ENCODE measurements at regions not wholly inside any gene's neighbourhood (a gene's known extent, or its start where the extent isn't known, plus 50 kb on each side); places are given as distances from the start of the nearest gene placed in this dataset.

DNA sequence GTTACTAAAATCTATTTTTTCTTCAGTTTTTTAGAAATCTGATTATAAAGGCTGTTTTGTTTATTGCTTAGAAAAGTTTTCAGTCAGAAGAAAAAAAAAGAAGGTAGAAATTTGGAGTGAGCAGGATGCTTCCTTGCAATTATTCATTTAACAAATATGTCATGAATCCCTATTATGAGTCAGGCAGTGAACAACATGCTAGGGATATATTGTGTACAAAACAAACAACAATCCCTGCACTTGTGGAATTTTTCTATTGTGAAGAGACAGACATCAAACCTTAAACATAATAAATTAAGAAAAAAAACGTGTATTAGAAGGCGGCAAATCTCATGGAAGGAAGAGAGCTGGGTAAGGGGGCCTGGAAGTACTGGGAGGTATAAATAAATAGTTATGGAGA is 664.1 kb upstream of the CAMK1G start:
- H3K4me1 ChIP-seq (ENCODE audit: insufficient read depth, poor library complexity, severe bottlenecking), result peaks cover 23% of the 10 kb centered on the region
- peak; percentile 81 for ATAC-seq (ENCODE audit: low read depth)
- H3K27ac ChIP-seq (ENCODE audit: poor library complexity, severe bottlenecking), result peak overlapping the region; percentile 53

DNA sequence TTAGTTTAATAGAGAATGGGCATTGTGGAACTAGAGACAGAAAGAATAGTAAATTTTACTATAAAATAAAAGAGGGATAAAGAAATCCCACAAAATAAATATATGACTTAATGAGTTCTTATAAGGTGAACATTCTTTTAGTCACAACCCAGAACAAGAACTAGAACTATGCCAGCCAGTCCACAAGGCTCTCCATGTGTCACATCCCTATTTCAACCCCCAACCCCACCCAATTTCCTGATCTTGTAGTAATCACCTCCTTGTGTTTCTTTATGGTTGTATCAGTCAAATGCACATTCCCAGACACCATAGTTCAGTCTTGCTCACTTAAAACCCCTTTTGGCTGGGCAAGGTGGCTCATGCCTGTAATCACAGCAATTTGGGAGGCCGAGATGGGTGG is 662.3 kb upstream of the CAMK1G start:
- ATAC-seq (ENCODE audit: low read depth) (no peak), DNase-seq (ENCODE audit: low spot score) (no peak)
- Histone ChIP-seq H3K9me3 (ENCODE audit: severe bottlenecking) (no peaks in the 10 kb centered on the region), H3K4me1 (ENCODE audit: insufficient read depth, poor library complexity, severe bottlenecking) (peaks cover 23% of the 10 kb centered on the region), H3K27me3 (ENCODE audit: insufficient read depth, poor library complexity, severe bottlenecking) (no peaks in the 10 kb centered on the region), H3K27ac (ENCODE audit: poor library complexity, severe bottlenecking) (peak overlapping the region; percentile 53), H3K4me3 (ENCODE audit: severe bottlenecking) (no peak overlapping the region), H3K36me3 (ENCODE audit: low read depth) (no peaks in the 10 kb centered on the region)
- TF ChIP-seq, protein P1, sequence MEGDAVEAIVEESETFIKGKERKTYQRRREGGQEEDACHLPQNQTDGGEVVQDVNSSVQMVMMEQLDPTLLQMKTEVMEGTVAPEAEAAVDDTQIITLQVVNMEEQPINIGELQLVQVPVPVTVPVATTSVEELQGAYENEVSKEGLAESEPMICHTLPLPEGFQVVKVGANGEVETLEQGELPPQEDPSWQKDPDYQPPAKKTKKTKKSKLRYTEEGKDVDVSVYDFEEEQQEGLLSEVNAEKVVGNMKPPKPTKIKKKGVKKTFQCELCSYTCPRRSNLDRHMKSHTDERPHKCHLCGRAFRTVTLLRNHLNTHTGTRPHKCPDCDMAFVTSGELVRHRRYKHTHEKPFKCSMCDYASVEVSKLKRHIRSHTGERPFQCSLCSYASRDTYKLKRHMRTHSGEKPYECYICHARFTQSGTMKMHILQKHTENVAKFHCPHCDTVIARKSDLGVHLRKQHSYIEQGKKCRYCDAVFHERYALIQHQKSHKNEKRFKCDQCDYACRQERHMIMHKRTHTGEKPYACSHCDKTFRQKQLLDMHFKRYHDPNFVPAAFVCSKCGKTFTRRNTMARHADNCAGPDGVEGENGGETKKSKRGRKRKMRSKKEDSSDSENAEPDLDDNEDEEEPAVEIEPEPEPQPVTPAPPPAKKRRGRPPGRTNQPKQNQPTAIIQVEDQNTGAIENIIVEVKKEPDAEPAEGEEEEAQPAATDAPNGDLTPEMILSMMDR (IDR thresholded peaks at IDR 0.05; ENCODE audit: poor library complexity, severe bottlenecking), result no peak

More for the DNA sequence above, 664.1 kb upstream of the CAMK1G start:
- Histone ChIP-seq H3K27me3 (ENCODE audit: insufficient read depth, poor library complexity, severe bottlenecking) (no peaks in the 10 kb centered on the region), H3K4me3 (ENCODE audit: severe bottlenecking) (no peak overlapping the region), H3K36me3 (ENCODE audit: low read depth) (no peaks in the 10 kb centered on the region), H3K9me3 (ENCODE audit: severe bottlenecking) (no peaks in the 10 kb centered on the region)
- DNase-seq (ENCODE audit: low spot score), result no peak
- TF ChIP-seq, protein P1 (IDR thresholded peaks at IDR 0.05; ENCODE audit: poor library complexity, severe bottlenecking), result no peak

DNA sequence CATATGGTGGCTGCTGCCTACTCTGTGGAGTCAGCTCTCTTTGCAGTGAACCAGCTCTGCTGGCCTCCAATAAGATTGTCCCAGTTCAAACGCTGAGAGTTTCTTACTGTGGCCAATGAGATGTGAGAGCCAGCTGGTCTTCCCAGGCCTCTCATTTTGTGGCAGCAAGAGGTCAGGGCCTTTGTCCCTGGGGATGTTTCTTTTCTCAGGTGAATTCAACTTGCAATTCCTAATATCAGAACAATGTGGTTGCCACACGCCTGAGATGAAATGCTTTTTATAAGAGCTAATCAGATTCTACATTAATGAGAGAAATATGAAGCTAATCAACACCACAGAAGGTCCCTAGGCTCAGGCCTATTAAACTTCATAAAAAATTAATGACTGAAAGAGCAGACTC is 660.1 kb upstream of the CAMK1G start:
- ATAC-seq (ENCODE audit: low read depth), result no peak
- TF ChIP-seq, protein P1 (IDR thresholded peaks at IDR 0.05; ENCODE audit: poor library complexity, severe bottlenecking), result no peak

DNA sequence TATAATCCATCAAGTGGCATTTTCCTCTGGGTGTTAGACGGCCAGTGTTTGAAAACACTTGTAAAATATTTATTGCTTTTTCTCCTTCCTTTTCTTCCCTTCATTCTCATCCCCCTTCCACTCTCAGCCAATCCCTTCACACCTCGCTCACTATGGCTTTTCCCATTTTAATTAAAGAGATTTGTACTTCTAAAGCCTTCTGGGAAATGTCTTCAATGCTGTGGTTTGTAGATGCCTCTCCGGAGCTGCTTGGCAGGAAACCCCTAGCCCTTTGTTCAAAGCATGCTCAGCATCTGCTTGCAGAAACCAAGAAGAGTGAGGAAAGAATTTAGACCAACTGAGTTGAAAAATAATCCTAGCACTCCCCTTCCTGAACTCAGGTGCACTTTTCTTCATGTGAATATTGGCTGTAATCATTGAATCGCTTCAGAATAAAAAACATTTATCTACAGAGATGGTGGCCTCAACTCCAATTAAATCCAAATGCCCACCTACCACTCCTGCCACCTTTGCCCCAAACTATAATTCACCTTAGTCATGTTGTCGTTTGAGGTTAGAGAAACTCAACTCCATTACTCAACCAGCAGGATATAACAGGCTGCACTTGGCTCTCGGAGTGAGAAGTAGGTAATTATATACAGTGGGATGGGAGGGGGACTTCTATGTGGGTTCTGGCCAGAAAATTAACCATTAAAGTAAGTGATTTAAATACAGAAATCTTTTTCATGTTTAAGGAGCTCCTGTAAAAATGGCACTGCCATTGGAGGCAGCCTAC is 659.4 kb upstream of the CAMK1G start:
- no peaks in the 10 kb centered on the region for H3K9me3 ChIP-seq (ENCODE audit: severe bottlenecking)
- no peak overlapping the region for H3K27ac ChIP-seq (ENCODE audit: poor library complexity, severe bottlenecking)
- no peak for DNase-seq (ENCODE audit: low spot score)
- no peaks in the 10 kb centered on the region for H3K36me3 ChIP-seq (ENCODE audit: low read depth)
- no peaks in the 10 kb centered on the region for H3K27me3 ChIP-seq (ENCODE audit: insufficient read depth, poor library complexity, severe bottlenecking)
- H3K4me3 ChIP-seq (ENCODE audit: severe bottlenecking), result no peak overlapping the region
- no peak for ATAC-seq (ENCODE audit: low read depth)
- H3K4me1 ChIP-seq (ENCODE audit: insufficient read depth, poor library complexity, severe bottlenecking), result peaks cover 6% of the 10 kb centered on the region
- TF ChIP-seq, protein P1 (IDR thresholded peaks at IDR 0.05; ENCODE audit: poor library complexity, severe bottlenecking), result no peak

More for the DNA sequence above, 660.1 kb upstream of the CAMK1G start:
- Histone ChIP-seq H3K4me3 (ENCODE audit: severe bottlenecking) (no peak overlapping the region), H3K27me3 (ENCODE audit: insufficient read depth, poor library complexity, severe bottlenecking) (no peaks in the 10 kb centered on the region), H3K4me1 (ENCODE audit: insufficient read depth, poor library complexity, severe bottlenecking) (peaks cover 12% of the 10 kb centered on the region), H3K36me3 (ENCODE audit: low read depth) (no peaks in the 10 kb centered on the region), H3K27ac (ENCODE audit: poor library complexity, severe bottlenecking) (no peak overlapping the region), H3K9me3 (ENCODE audit: severe bottlenecking) (no peaks in the 10 kb centered on the region)
- no peak for DNase-seq (ENCODE audit: low spot score)

DNA sequence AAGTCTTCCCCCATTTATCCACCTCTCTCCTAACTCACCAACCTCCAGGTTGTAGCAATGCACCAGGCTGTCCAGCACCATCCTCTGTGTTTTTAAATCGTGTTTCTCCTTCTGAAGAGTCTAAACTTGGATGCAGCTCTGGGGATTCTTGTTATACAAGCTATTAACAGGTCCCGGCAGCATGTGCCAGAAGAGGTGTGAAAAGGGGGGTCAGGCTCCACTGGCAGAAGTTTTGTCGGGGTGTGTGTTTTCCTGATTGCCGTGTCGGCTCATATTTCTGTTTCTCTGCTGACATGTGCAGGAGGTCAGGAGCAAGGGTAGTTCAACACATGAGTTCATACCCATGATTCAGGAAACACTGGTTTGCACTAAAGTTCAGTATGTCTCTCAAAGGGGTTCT is 658.6 kb upstream of the CAMK1G start:
- Histone ChIP-seq H3K36me3 (ENCODE audit: low read depth) (no peaks in the 10 kb centered on the region), H3K4me3 (ENCODE audit: severe bottlenecking) (no peak overlapping the region), H3K27ac (ENCODE audit: poor library complexity, severe bottlenecking) (no peak overlapping the region), H3K4me1 (ENCODE audit: insufficient read depth, poor library complexity, severe bottlenecking) (peaks cover 5% of the 10 kb centered on the region), H3K27me3 (ENCODE audit: insufficient read depth, poor library complexity, severe bottlenecking) (no peaks in the 10 kb centered on the region), H3K9me3 (ENCODE audit: severe bottlenecking) (no peaks in the 10 kb centered on the region)
- no peak for DNase-seq (ENCODE audit: low spot score)
- TF ChIP-seq, protein P1 (IDR thresholded peaks at IDR 0.05; ENCODE audit: poor library complexity, severe bottlenecking), result no peak
- no peak for ATAC-seq (ENCODE audit: low read depth)

Measured in RWPE2 (cell line).